ENCODE measurements at regions not wholly inside any gene's neighbourhood (a gene's known extent, or its start where the extent isn't known, plus 50 kb on each side); places are given as distances from the start of the nearest gene placed in this dataset.

- DNase-seq (ENCODE audit: low spot score), result no peak
- H3K4me1 Mint-ChIP-seq, result no peaks in the 10 kb centered on the region
- H3K27ac Mint-ChIP-seq, result no peak overlapping the region
- no peak for ATAC-seq
- TF ChIP-seq, protein P1, sequence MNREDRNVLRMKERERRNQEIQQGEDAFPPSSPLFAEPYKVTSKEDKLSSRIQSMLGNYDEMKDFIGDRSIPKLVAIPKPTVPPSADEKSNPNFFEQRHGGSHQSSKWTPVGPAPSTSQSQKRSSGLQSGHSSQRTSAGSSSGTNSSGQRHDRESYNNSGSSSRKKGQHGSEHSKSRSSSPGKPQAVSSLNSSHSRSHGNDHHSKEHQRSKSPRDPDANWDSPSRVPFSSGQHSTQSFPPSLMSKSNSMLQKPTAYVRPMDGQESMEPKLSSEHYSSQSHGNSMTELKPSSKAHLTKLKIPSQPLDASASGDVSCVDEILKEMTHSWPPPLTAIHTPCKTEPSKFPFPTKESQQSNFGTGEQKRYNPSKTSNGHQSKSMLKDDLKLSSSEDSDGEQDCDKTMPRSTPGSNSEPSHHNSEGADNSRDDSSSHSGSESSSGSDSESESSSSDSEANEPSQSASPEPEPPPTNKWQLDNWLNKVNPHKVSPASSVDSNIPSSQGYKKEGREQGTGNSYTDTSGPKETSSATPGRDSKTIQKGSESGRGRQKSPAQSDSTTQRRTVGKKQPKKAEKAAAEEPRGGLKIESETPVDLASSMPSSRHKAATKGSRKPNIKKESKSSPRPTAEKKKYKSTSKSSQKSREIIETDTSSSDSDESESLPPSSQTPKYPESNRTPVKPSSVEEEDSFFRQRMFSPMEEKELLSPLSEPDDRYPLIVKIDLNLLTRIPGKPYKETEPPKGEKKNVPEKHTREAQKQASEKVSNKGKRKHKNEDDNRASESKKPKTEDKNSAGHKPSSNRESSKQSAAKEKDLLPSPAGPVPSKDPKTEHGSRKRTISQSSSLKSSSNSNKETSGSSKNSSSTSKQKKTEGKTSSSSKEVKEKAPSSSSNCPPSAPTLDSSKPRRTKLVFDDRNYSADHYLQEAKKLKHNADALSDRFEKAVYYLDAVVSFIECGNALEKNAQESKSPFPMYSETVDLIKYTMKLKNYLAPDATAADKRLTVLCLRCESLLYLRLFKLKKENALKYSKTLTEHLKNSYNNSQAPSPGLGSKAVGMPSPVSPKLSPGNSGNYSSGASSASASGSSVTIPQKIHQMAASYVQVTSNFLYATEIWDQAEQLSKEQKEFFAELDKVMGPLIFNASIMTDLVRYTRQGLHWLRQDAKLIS (CRISPR knock-in tag; IDR thresholded peaks at IDR 0.05; ENCODE audit: borderline replicate concordance), result no peak
- TF ChIP-seq NR1H2 (CRISPR knock-in tag; IDR thresholded peaks at IDR 0.05), result no peak
- TF ChIP-seq MYBL2 (CRISPR knock-in tag; IDR thresholded peaks at IDR 0.05), result no peak
- no peak for TF ChIP-seq KAT7 (CRISPR knock-in tag; IDR thresholded peaks at IDR 0.05; ENCODE audit: borderline replicate concordance)
- TF ChIP-seq ESRRA (CRISPR knock-in tag; IDR thresholded peaks at IDR 0.05; ENCODE audit: borderline replicate concordance), result no peak
- TF ChIP-seq ELF4 (CRISPR knock-in tag; IDR thresholded peaks at IDR 0.05; ENCODE audit: low read depth), result no peak
- no peak for TF ChIP-seq ZBTB21 (CRISPR knock-in tag; IDR thresholded peaks at IDR 0.05; ENCODE audit: borderline replicate concordance)
- no peak for TF ChIP-seq NFATC4 (CRISPR knock-in tag; IDR thresholded peaks at IDR 0.05)
- TF ChIP-seq TEAD4 (CRISPR knock-in tag; IDR thresholded peaks at IDR 0.05), result no peak
- TF ChIP-seq MAX (CRISPR knock-in tag; IDR thresholded peaks at IDR 0.05), result no peak
- TF ChIP-seq, protein P2, sequence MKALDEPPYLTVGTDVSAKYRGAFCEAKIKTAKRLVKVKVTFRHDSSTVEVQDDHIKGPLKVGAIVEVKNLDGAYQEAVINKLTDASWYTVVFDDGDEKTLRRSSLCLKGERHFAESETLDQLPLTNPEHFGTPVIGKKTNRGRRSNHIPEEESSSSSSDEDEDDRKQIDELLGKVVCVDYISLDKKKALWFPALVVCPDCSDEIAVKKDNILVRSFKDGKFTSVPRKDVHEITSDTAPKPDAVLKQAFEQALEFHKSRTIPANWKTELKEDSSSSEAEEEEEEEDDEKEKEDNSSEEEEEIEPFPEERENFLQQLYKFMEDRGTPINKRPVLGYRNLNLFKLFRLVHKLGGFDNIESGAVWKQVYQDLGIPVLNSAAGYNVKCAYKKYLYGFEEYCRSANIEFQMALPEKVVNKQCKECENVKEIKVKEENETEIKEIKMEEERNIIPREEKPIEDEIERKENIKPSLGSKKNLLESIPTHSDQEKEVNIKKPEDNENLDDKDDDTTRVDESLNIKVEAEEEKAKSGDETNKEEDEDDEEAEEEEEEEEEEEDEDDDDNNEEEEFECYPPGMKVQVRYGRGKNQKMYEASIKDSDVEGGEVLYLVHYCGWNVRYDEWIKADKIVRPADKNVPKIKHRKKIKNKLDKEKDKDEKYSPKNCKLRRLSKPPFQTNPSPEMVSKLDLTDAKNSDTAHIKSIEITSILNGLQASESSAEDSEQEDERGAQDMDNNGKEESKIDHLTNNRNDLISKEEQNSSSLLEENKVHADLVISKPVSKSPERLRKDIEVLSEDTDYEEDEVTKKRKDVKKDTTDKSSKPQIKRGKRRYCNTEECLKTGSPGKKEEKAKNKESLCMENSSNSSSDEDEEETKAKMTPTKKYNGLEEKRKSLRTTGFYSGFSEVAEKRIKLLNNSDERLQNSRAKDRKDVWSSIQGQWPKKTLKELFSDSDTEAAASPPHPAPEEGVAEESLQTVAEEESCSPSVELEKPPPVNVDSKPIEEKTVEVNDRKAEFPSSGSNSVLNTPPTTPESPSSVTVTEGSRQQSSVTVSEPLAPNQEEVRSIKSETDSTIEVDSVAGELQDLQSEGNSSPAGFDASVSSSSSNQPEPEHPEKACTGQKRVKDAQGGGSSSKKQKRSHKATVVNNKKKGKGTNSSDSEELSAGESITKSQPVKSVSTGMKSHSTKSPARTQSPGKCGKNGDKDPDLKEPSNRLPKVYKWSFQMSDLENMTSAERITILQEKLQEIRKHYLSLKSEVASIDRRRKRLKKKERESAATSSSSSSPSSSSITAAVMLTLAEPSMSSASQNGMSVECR (CRISPR knock-in tag; IDR thresholded peaks at IDR 0.05; ENCODE audit: borderline replicate concordance), result no peak
- no peak for TF ChIP-seq FOXP1 (CRISPR knock-in tag; IDR thresholded peaks at IDR 0.05; ENCODE audit: borderline replicate concordance)
- no peak for TF ChIP-seq ZBTB43 (CRISPR knock-in tag; IDR thresholded peaks at IDR 0.05)
- no peak for TF ChIP-seq FOXK1 (CRISPR knock-in tag; IDR thresholded peaks at IDR 0.05)
- no peak for TF ChIP-seq ZNF423 (CRISPR knock-in tag; IDR thresholded peaks at IDR 0.05)
- no peak for TF ChIP-seq ZNF138 (CRISPR knock-in tag; conservative IDR thresholded peaks at IDR 0.05)
- no peak overlapping the region for H3K4me3 Mint-ChIP-seq
- peaks cover 27% of the 10 kb centered on the region for H3K36me3 Mint-ChIP-seq
- CTCF ChIA-PET, result no interaction called here
- POLR2A ChIA-PET, result no interaction called here
- H3K27me3 Mint-ChIP-seq (ENCODE audit: low read depth), result no peaks in the 10 kb centered on the region
- peaks cover 50% of the 10 kb centered on the region for H3K9me3 Mint-ChIP-seq
These were observed 363.5 kb downstream of the CBLN2 start for GRCh38 chr18:72180689-72181088.

- ChIA-PET POLR2A (no interaction called here), CTCF (no interaction called here)
- no peak for DNase-seq (ENCODE audit: low spot score)
- H3K9me3 Mint-ChIP-seq, result peaks cover 52% of the 10 kb centered on the region
- H3K4me3 Mint-ChIP-seq, result no peak overlapping the region
- H3K27me3 Mint-ChIP-seq (ENCODE audit: low read depth), result no peaks in the 10 kb centered on the region
- no peak overlapping the region for H3K27ac Mint-ChIP-seq
- no peaks in the 10 kb centered on the region for H3K4me1 Mint-ChIP-seq
- H3K36me3 Mint-ChIP-seq, result peaks cover 21% of the 10 kb centered on the region
- ATAC-seq, result no peak
- no peak for TF ChIP-seq E2F5 (CRISPR knock-in tag; IDR thresholded peaks at IDR 0.05)
- TF ChIP-seq ZNF232 (CRISPR knock-in tag; IDR thresholded peaks at IDR 0.05), result no peak
- no peak for TF ChIP-seq CREM (CRISPR knock-in tag; IDR thresholded peaks at IDR 0.05)
- no peak for TF ChIP-seq SMAD3 (CRISPR knock-in tag; IDR thresholded peaks at IDR 0.05; ENCODE audit: borderline replicate concordance)
- no peak for TF ChIP-seq MXD4 (CRISPR knock-in tag; IDR thresholded peaks at IDR 0.05; ENCODE audit: borderline replicate concordance)
- no peak for TF ChIP-seq FOXP1 (CRISPR knock-in tag; IDR thresholded peaks at IDR 0.05; ENCODE audit: borderline replicate concordance)
- TF ChIP-seq GTF2I (CRISPR knock-in tag; conservative IDR thresholded peaks at IDR 0.05), result no peak
- no peak for TF ChIP-seq SP1 (CRISPR knock-in tag; conservative IDR thresholded peaks at IDR 0.05)
- TF ChIP-seq, protein P3, sequence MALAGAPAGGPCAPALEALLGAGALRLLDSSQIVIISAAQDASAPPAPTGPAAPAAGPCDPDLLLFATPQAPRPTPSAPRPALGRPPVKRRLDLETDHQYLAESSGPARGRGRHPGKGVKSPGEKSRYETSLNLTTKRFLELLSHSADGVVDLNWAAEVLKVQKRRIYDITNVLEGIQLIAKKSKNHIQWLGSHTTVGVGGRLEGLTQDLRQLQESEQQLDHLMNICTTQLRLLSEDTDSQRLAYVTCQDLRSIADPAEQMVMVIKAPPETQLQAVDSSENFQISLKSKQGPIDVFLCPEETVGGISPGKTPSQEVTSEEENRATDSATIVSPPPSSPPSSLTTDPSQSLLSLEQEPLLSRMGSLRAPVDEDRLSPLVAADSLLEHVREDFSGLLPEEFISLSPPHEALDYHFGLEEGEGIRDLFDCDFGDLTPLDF (CRISPR knock-in tag; IDR thresholded peaks at IDR 0.05), result no peak
These were observed 369.0 kb downstream of the CBLN2 start for GRCh38 chr18:72174972-72175649.
